ENCODE measurements at regions not wholly inside any gene's neighbourhood (a gene's known extent, or its start where the extent isn't known, plus 50 kb on each side); places are given as distances from the start of the nearest gene placed in this dataset.

DNA sequence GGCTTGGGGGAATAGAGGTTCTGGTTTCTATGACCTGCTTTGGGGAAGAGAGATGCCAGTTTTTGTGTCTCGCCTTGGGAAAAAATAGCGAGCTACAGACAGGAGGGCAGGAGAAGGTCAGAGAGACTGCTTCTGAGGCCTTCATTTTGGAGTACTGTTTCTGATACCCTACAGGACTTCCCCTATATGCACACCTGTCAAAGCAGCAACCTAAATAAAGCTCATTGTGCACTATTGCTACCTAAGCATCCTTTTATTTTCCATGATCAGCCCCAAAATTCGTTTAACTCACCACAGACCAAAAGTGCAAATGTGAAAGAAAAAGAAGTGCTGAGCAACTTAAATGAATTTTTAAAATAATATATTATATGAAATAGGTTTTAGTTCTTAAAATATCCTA lies 145.6 kb upstream of the CHRM3 start:
- TF ChIP-seq, protein P1, sequence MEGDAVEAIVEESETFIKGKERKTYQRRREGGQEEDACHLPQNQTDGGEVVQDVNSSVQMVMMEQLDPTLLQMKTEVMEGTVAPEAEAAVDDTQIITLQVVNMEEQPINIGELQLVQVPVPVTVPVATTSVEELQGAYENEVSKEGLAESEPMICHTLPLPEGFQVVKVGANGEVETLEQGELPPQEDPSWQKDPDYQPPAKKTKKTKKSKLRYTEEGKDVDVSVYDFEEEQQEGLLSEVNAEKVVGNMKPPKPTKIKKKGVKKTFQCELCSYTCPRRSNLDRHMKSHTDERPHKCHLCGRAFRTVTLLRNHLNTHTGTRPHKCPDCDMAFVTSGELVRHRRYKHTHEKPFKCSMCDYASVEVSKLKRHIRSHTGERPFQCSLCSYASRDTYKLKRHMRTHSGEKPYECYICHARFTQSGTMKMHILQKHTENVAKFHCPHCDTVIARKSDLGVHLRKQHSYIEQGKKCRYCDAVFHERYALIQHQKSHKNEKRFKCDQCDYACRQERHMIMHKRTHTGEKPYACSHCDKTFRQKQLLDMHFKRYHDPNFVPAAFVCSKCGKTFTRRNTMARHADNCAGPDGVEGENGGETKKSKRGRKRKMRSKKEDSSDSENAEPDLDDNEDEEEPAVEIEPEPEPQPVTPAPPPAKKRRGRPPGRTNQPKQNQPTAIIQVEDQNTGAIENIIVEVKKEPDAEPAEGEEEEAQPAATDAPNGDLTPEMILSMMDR (IDR thresholded peaks at IDR 0.05): no peak
- TF ChIP-seq POLR2A (IDR thresholded peaks at IDR 0.05): no peak
- no peak for TF ChIP-seq POLR2AphosphoS5 (IDR thresholded peaks at IDR 0.05)
